HL-60 (cell line): ENCODE measurements at regions not wholly inside any gene's neighbourhood (a gene's known extent, or its start where the extent isn't known, plus 50 kb on each side); places are given as distances from the start of the nearest gene placed in this dataset.

Experiments
- GABPA ChIP-seq: IDR thresholded peaks from 2 replicates; pipeline ENCODE4 v1.6.1; 2012; ENCODE audit warnings: low read depth
- POLR2AphosphoS5 ChIP-seq: IDR thresholded peaks from 2 replicates; pipeline ENCODE4 v1.6.1; 2012; ENCODE audit warnings: low read depth
- TF ChIP-seq, protein P1 (sequence below): IDR thresholded peaks from 2 replicates; pipeline ENCODE4 v1.6.1; 2012; ENCODE audit warnings: low read depth; ENCODE audit not compliant: insufficient replicate concordance
- TF ChIP-seq, protein P2 (sequence below): IDR thresholded peaks from one replicate; pipeline ENCODE4 v1.5.1; 2011; ENCODE audit warnings: low read length, control low read depth, inconsistent platforms; ENCODE audit not compliant: insufficient read depth

- TF ChIP-seq, protein P1, sequence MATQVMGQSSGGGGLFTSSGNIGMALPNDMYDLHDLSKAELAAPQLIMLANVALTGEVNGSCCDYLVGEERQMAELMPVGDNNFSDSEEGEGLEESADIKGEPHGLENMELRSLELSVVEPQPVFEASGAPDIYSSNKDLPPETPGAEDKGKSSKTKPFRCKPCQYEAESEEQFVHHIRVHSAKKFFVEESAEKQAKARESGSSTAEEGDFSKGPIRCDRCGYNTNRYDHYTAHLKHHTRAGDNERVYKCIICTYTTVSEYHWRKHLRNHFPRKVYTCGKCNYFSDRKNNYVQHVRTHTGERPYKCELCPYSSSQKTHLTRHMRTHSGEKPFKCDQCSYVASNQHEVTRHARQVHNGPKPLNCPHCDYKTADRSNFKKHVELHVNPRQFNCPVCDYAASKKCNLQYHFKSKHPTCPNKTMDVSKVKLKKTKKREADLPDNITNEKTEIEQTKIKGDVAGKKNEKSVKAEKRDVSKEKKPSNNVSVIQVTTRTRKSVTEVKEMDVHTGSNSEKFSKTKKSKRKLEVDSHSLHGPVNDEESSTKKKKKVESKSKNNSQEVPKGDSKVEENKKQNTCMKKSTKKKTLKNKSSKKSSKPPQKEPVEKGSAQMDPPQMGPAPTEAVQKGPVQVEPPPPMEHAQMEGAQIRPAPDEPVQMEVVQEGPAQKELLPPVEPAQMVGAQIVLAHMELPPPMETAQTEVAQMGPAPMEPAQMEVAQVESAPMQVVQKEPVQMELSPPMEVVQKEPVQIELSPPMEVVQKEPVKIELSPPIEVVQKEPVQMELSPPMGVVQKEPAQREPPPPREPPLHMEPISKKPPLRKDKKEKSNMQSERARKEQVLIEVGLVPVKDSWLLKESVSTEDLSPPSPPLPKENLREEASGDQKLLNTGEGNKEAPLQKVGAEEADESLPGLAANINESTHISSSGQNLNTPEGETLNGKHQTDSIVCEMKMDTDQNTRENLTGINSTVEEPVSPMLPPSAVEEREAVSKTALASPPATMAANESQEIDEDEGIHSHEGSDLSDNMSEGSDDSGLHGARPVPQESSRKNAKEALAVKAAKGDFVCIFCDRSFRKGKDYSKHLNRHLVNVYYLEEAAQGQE = no peak
- TF ChIP-seq, protein P2, sequence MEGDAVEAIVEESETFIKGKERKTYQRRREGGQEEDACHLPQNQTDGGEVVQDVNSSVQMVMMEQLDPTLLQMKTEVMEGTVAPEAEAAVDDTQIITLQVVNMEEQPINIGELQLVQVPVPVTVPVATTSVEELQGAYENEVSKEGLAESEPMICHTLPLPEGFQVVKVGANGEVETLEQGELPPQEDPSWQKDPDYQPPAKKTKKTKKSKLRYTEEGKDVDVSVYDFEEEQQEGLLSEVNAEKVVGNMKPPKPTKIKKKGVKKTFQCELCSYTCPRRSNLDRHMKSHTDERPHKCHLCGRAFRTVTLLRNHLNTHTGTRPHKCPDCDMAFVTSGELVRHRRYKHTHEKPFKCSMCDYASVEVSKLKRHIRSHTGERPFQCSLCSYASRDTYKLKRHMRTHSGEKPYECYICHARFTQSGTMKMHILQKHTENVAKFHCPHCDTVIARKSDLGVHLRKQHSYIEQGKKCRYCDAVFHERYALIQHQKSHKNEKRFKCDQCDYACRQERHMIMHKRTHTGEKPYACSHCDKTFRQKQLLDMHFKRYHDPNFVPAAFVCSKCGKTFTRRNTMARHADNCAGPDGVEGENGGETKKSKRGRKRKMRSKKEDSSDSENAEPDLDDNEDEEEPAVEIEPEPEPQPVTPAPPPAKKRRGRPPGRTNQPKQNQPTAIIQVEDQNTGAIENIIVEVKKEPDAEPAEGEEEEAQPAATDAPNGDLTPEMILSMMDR = no peak
- TF ChIP-seq POLR2AphosphoS5 (no peak), GABPA (no peak)
Observed at GRCh38 chr2:17301437-17301836, 216.8 kb downstream of the RAD51AP2 start.
